ENCODE measurements at regions not wholly inside any gene's neighbourhood (a gene's known extent, or its start where the extent isn't known, plus 50 kb on each side); places are given as distances from the start of the nearest gene placed in this dataset.

DNA sequence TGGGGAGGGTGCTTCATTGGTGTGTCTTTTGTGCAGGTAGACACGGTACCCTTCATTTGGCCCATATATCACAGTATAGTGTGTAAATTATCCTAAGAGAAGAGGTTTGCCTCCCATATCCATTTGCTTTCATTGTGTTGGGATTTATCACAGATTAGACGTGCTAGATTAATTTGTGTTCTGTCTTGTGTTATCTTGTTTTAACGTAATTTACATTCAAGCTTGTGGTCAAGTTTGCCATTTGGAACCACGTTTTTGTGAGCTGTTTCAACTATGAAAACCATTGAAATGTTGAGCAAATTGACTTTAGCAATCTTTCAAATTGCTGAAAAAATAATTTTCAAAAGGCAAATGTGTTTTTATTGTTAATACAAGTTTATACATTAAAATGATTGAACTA is 1826.5 kb downstream of the SLITRK5 start:
- no peaks in the 10 kb centered on the region for H3K36me3 ChIP-seq
- no peak overlapping the region for H3K27ac ChIP-seq
- 76 to 88% methylated on average over 4 of the region's 4 CpGs for WGBS, 2 donors
- TF ChIP-seq, protein P1, sequence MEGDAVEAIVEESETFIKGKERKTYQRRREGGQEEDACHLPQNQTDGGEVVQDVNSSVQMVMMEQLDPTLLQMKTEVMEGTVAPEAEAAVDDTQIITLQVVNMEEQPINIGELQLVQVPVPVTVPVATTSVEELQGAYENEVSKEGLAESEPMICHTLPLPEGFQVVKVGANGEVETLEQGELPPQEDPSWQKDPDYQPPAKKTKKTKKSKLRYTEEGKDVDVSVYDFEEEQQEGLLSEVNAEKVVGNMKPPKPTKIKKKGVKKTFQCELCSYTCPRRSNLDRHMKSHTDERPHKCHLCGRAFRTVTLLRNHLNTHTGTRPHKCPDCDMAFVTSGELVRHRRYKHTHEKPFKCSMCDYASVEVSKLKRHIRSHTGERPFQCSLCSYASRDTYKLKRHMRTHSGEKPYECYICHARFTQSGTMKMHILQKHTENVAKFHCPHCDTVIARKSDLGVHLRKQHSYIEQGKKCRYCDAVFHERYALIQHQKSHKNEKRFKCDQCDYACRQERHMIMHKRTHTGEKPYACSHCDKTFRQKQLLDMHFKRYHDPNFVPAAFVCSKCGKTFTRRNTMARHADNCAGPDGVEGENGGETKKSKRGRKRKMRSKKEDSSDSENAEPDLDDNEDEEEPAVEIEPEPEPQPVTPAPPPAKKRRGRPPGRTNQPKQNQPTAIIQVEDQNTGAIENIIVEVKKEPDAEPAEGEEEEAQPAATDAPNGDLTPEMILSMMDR (IDR thresholded peaks at IDR 0.05): no peak
- no peak for TF ChIP-seq POLR2A (IDR thresholded peaks at IDR 0.05)
- no peaks in the 10 kb centered on the region for H3K27me3 ChIP-seq
- intact Hi-C loops (cut with DNase I): no loop called here
- DNase-seq: no peak
- H3K4me1 ChIP-seq: no peaks in the 10 kb centered on the region
- H3K4me3 ChIP-seq (replicated peaks in 1 of 3): no peak overlapping the region
- H3K9me3 ChIP-seq: no peaks in the 10 kb centered on the region

DNA sequence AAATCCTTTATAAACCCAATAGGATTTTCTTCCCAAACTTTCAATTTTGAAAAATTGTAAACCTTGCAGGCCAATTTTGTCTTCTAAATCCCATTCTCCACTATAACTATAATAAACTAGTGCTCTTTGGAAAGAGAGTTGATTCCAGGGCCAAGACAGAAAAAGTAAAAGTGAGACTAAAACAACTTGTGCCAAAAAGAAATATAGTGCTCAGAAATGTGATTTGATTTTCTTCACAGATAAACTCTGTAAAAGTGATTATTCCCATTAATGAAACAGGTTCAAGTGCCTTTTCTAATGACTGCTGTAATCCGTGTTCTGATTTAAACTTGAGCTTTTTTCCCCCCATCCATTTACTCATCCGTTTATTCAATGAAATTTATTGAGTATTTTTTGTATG is 1831.1 kb downstream of the SLITRK5 start:
- Histone ChIP-seq H3K36me3 (no peaks in the 10 kb centered on the region), H3K4me1 (no peaks in the 10 kb centered on the region), H3K4me3 (replicated peaks in 1 of 3) (no peak overlapping the region), H3K27ac (no peak overlapping the region), H3K9me3 (no peaks in the 10 kb centered on the region), H3K27me3 (no peaks in the 10 kb centered on the region)
- no peak for DNase-seq
- TF ChIP-seq, protein P1 (IDR thresholded peaks at IDR 0.05): no peak
- no peak for TF ChIP-seq POLR2A (IDR thresholded peaks at IDR 0.05)
- intact Hi-C loops (cut with DNase I): no loop called here
- 74 to 77% methylated on average over 2 of the region's 2 CpGs for WGBS, 2 donors

GRCh38 chr13:89514534-89515312 is 1832.8 kb upstream of the MIR17HG start:
- TF ChIP-seq POLR2A (IDR thresholded peaks at IDR 0.05): no peak
- TF ChIP-seq, protein P1 (IDR thresholded peaks at IDR 0.05): no peak
- WGBS, 2 donors: 38 to 46% methylated on average over 4 of the region's 4 CpGs
- Histone ChIP-seq H3K27me3 (no peaks in the 10 kb centered on the region), H3K4me3 (replicated peaks in 1 of 3) (no peak overlapping the region), H3K36me3 (no peaks in the 10 kb centered on the region), H3K27ac (peak overlapping the region; percentile 78 to 91 (median 84)), H3K4me1 (peaks cover 23 to 25% of the 10 kb centered on the region in 2 donors), H3K9me3 (no peaks in the 10 kb centered on the region)
- peak; percentile 40 to 53 for DNase-seq
- intact Hi-C loops (cut with DNase I): no loop called here

- intact Hi-C loops (cut with DNase I): no loop called here
- Histone ChIP-seq H3K36me3 (no peaks in the 10 kb centered on the region), H3K27me3 (no peaks in the 10 kb centered on the region), H3K4me1 (peaks cover 23 to 25% of the 10 kb centered on the region in 2 donors), H3K27ac (no peak overlapping the region), H3K9me3 (no peaks in the 10 kb centered on the region), H3K4me3 (replicated peaks in 1 of 3) (no peak overlapping the region)
- WGBS, 2 donors: 91 to 94% methylated on average over 1 of the region's 1 CpG
- no peak for DNase-seq
- TF ChIP-seq, protein P1 (IDR thresholded peaks at IDR 0.05): no peak
- TF ChIP-seq POLR2A (IDR thresholded peaks at IDR 0.05): no peak
These were observed 1831.5 kb upstream of the MIR17HG start for GRCh38 chr13:89515948-89516347.

DNA sequence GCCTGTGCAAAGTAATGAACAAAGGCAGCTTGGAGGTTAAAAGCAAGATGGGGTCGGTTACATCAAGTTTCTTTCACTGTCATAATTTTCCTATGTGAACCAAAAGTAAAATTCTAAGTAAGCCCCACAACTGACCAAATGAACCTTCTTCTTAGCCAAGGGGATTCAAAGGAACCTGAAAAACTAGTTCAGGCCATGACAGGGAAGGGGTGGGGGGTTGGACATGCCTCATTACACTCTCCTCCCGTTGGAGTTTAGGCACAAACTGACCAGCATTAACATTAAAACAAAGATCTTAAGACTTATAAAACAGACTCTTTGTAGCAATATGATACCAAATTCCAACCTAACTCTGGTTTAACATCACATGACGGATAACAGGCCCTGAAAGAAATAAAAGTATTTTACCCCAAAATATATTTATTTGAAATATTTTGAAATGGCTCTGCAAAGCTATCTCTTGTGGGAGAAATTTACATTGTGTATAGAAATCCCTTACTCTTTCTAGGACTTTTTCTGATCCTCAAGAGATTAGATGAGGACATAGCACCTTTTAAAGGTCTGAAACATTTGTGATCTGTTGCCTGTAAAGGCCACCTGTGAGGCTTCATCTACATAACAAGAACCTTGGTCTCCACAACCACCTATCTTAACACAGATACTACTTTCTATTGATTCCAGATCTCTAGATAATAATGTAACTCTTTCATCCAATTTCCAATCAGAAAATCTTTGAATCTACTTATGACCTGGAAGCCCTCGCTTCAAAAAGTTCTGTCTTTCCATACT is 1829.0 kb upstream of the MIR17HG start:
- Histone ChIP-seq H3K36me3 (no peaks in the 10 kb centered on the region), H3K4me3 (replicated peaks in 1 of 3) (no peak overlapping the region), H3K27ac (peak overlapping the region; percentile 24 to 40 (median 26)), H3K27me3 (no peaks in the 10 kb centered on the region), H3K4me1 (peaks cover 23 to 25% of the 10 kb centered on the region in 2 donors), H3K9me3 (no peaks in the 10 kb centered on the region)
- peak; percentile 49 to 52 for DNase-seq
- 76% methylated on average over 4 of the region's 4 CpGs for WGBS, 2 donors
- intact Hi-C loops (cut with DNase I): no loop called here
- TF ChIP-seq, protein P1 (IDR thresholded peaks at IDR 0.05): no peak
- TF ChIP-seq POLR2A (IDR thresholded peaks at IDR 0.05): no peak

All from thyroid gland (tissue), 4 donors.